ENCODE measurements at regions not wholly inside any gene's neighbourhood (a gene's known extent, or its start where the extent isn't known, plus 50 kb on each side); places are given as distances from the start of the nearest gene placed in this dataset.
"Not testable (repeated sequence)": the region's sequence is repeated elsewhere in the genome, so short reads cannot be mapped to it uniquely, and the experiment has no call there.

DNA sequence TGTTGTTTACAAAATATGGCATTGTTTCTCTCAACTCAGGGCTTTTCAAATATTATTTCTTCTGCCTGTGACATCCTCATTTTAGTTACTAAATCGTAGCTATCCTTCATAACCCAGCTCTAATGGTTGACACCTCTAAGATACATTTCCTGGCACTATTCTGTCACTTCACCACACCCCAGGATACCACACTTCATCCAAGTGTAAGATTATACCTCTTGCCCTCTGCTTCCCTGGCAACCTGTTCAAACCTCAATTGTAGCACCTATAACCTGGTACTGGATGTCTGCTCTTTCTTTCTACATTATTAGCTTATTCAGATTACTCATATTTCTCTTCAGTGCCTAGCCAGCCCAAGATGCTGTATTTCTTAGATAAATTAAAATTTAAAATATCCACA, 175.7 kb upstream of the SPIN4 start:
- Histone ChIP-seq H3K36me3 (ENCODE audit: insufficient read depth, low read length) (no peaks in the 10 kb centered on the region), H3K4me3 (ENCODE audit: low read length, poor library complexity, severe bottlenecking) (no peak overlapping the region), H3K9me2 (replicated peaks; ENCODE audit: low read depth, low read length) (no peaks in the 10 kb centered on the region), H3K4me1 (ENCODE audit: insufficient read depth, low read length, poor library complexity, severe bottlenecking) (no peaks in the 10 kb centered on the region), H3K27me3 (ENCODE audit: insufficient read depth, low read length, poor library complexity, severe bottlenecking) (no peaks in the 10 kb centered on the region), H3K79me2 (ENCODE audit: insufficient read depth, low read length) (no peaks in the 10 kb centered on the region), H4K20me1 (ENCODE audit: insufficient read depth, low read length, poor library complexity, severe bottlenecking) (no peaks in the 10 kb centered on the region), H3K9me3 (ENCODE audit: insufficient read depth, low read depth, low read length) (no peaks in the 10 kb centered on the region), H3K4me2 (ENCODE audit: low read depth, low read length, poor library complexity, severe bottlenecking) (no peak overlapping the region), H3F3A (ENCODE audit: low read depth) (no peaks in the 10 kb centered on the region), H3K9ac (ENCODE audit: low read depth, low read length, poor library complexity, severe bottlenecking) (no peak overlapping the region), H2AFZ (ENCODE audit: low read length) (no peak overlapping the region)
- TF ChIP-seq, protein P1, sequence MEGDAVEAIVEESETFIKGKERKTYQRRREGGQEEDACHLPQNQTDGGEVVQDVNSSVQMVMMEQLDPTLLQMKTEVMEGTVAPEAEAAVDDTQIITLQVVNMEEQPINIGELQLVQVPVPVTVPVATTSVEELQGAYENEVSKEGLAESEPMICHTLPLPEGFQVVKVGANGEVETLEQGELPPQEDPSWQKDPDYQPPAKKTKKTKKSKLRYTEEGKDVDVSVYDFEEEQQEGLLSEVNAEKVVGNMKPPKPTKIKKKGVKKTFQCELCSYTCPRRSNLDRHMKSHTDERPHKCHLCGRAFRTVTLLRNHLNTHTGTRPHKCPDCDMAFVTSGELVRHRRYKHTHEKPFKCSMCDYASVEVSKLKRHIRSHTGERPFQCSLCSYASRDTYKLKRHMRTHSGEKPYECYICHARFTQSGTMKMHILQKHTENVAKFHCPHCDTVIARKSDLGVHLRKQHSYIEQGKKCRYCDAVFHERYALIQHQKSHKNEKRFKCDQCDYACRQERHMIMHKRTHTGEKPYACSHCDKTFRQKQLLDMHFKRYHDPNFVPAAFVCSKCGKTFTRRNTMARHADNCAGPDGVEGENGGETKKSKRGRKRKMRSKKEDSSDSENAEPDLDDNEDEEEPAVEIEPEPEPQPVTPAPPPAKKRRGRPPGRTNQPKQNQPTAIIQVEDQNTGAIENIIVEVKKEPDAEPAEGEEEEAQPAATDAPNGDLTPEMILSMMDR (conservative IDR thresholded peaks at IDR 0.05; ENCODE audit: low read length): no peak
- TF ChIP-seq EZH2phosphoT487 (IDR thresholded peaks at IDR 0.05; ENCODE audit: borderline replicate concordance): no peak

DNA sequence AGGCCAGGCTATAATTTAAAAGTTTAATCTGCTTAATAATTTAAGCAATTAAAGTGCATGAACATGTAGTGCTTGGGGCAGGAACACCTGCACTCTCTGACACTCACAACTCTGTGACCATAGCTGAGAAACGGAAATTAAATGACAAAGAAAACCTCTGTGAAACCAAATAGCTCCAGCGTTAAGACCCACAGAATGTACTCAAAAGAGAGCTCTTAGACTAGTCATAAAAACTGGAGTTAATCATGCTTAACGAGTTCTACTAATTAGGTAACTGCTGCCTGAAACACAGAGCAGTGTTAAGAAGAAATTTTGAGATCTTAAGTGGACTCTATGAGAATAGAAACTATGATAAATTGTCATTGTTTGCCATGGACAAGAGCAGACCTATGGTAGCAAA, 174.4 kb upstream of the SPIN4 start:
- Histone ChIP-seq H2AFZ (ENCODE audit: low read length) (no peak overlapping the region), H4K20me1 (ENCODE audit: insufficient read depth, low read length, poor library complexity, severe bottlenecking) (no peaks in the 10 kb centered on the region), H3K9me2 (replicated peaks; ENCODE audit: low read depth, low read length) (no peaks in the 10 kb centered on the region), H3K4me2 (ENCODE audit: low read depth, low read length, poor library complexity, severe bottlenecking) (no peak overlapping the region), H3F3A (ENCODE audit: low read depth) (no peaks in the 10 kb centered on the region), H3K4me1 (ENCODE audit: insufficient read depth, low read length, poor library complexity, severe bottlenecking) (no peaks in the 10 kb centered on the region), H3K4me3 (ENCODE audit: low read length, poor library complexity, severe bottlenecking) (no peak overlapping the region), H3K9me3 (ENCODE audit: insufficient read depth, low read depth, low read length) (no peaks in the 10 kb centered on the region), H3K9ac (ENCODE audit: low read depth, low read length, poor library complexity, severe bottlenecking) (no peak overlapping the region), H3K27me3 (ENCODE audit: insufficient read depth, low read length, poor library complexity, severe bottlenecking) (no peaks in the 10 kb centered on the region), H3K79me2 (ENCODE audit: insufficient read depth, low read length) (no peaks in the 10 kb centered on the region), H3K36me3 (ENCODE audit: insufficient read depth, low read length) (no peaks in the 10 kb centered on the region)
- TF ChIP-seq, protein P1 (conservative IDR thresholded peaks at IDR 0.05; ENCODE audit: low read length): no peak
- no peak for TF ChIP-seq EZH2phosphoT487 (IDR thresholded peaks at IDR 0.05; ENCODE audit: borderline replicate concordance)

DNA sequence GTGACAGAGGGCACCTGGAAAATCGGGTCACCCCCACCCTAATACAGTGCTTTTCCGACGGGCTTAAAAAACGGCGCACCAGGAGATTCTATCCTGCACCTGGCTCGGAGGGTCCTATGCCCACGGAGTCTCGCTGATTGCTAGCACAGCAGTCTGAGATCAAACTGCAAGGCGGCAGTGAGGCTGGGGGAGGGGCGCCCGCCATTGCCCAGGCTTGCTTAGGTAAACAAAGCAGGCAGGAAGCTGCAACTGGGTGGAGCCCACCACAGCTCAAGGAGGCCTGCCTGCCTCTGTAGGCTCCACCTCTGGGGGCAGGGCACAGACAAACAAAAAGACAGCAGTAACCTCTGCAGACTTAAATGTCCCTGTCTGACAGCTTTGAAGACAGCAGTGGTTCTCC, 168.2 kb upstream of the SPIN4 start:
- H3K9me2 ChIP-seq (replicated peaks; ENCODE audit: low read depth, low read length); H3K9me3 ChIP-seq (ENCODE audit: insufficient read depth, low read depth, low read length); H2AFZ ChIP-seq (ENCODE audit: low read length); H4K20me1 ChIP-seq (ENCODE audit: insufficient read depth, low read length, poor library complexity, severe bottlenecking); H3K9ac ChIP-seq (ENCODE audit: low read depth, low read length, poor library complexity, severe bottlenecking); H3K4me1 ChIP-seq (ENCODE audit: insufficient read depth, low read length, poor library complexity, severe bottlenecking); H3K4me3 ChIP-seq (ENCODE audit: low read length, poor library complexity, severe bottlenecking); H3K79me2 ChIP-seq (ENCODE audit: insufficient read depth, low read length); H3F3A ChIP-seq (ENCODE audit: low read depth); H3K4me2 ChIP-seq (ENCODE audit: low read depth, low read length, poor library complexity, severe bottlenecking); H3K36me3 ChIP-seq (ENCODE audit: insufficient read depth, low read length); H3K27me3 ChIP-seq (ENCODE audit: insufficient read depth, low read length, poor library complexity, severe bottlenecking): not testable (repeated sequence)

DNA sequence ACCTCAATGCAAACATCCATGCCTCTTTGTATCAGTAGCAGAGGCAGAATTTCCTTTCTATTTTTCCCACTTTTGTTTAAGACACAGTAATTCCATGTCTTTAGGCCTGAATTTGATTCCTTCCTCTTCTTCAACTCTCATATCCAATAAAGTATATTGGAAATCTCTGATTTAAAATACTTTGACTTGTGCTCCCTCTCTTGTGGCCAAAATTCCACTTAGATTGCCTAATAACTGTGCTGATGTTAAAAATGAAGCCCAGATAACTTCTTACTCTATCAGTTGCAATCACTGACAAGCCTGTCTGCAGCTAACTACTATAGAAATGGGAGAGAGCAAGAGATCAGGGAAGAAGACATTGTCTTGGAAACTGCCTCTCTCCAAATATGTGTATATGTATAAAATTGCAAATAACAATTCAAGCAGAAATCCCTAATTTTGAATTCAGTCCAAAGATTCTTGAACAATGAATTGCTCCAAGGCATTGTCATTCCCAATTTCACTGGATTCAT, 163.5 kb upstream of the SPIN4 start:
- H3K9ac ChIP-seq (ENCODE audit: low read depth, low read length, poor library complexity, severe bottlenecking): no peak overlapping the region
- H3K36me3 ChIP-seq (ENCODE audit: insufficient read depth, low read length): no peaks in the 10 kb centered on the region
- H3K9me2 ChIP-seq (replicated peaks; ENCODE audit: low read depth, low read length): no peaks in the 10 kb centered on the region
- H3K9me3 ChIP-seq (ENCODE audit: insufficient read depth, low read depth, low read length): no peaks in the 10 kb centered on the region
- no peaks in the 10 kb centered on the region for H3F3A ChIP-seq (ENCODE audit: low read depth)
- H3K4me3 ChIP-seq (ENCODE audit: low read length, poor library complexity, severe bottlenecking): no peak overlapping the region
- no peak for TF ChIP-seq EZH2phosphoT487 (IDR thresholded peaks at IDR 0.05; ENCODE audit: borderline replicate concordance)
- TF ChIP-seq, protein P1 (conservative IDR thresholded peaks at IDR 0.05; ENCODE audit: low read length): no peak
- H2AFZ ChIP-seq (ENCODE audit: low read length): no peak overlapping the region
- no peaks in the 10 kb centered on the region for H4K20me1 ChIP-seq (ENCODE audit: insufficient read depth, low read length, poor library complexity, severe bottlenecking)
- no peaks in the 10 kb centered on the region for H3K79me2 ChIP-seq (ENCODE audit: insufficient read depth, low read length)
- no peaks in the 10 kb centered on the region for H3K4me1 ChIP-seq (ENCODE audit: insufficient read depth, low read length, poor library complexity, severe bottlenecking)
- no peak overlapping the region for H3K4me2 ChIP-seq (ENCODE audit: low read depth, low read length, poor library complexity, severe bottlenecking)
- H3K27me3 ChIP-seq (ENCODE audit: insufficient read depth, low read length, poor library complexity, severe bottlenecking): no peaks in the 10 kb centered on the region
